Testis (tissue), 2 donors: ENCODE measurements at regions not wholly inside any gene's neighbourhood (a gene's known extent, or its start where the extent isn't known, plus 50 kb on each side); places are given as distances from the start of the nearest gene placed in this dataset.

ENCODE experiments used
- DNase-seq: peaks from one replicate; pipeline ENCODE4 v3.0.0-alpha.2; 2019
- H3K27ac ChIP-seq, 2 donors: fragments of 200-600 bp; sonication (generic); one replicate each; pipeline ENCODE4 v1.5.1; 2019
- H3K27me3 ChIP-seq: fragments of 200-600 bp; sonication (generic); one replicate; pipeline ENCODE4 v1.5.1; 2019
- H3K36me3 ChIP-seq: fragments of 200-600 bp; sonication (generic); one replicate; pipeline ENCODE4 v1.5.1; 2017; ENCODE audit warnings: low read depth; ENCODE audit errors: missing control alignments
- H3K4me1 ChIP-seq: fragments of 200-600 bp; sonication (generic); one replicate; pipeline ENCODE4 v1.5.1; 2019
- H3K4me3 ChIP-seq, 2 donors: fragments of 200-600 bp; sonication (generic); one replicate each; pipeline ENCODE4 v1.5.1; 2017 to 2019
- H3K9me3 ChIP-seq: fragments of 200-600 bp; sonication (generic); one replicate; pipeline ENCODE4 v1.5.1; 2017
- POLR2A ChIP-seq: fragments of 450-650 bp; IDR thresholded peaks from one replicate; pipeline ENCODE4 v1.6.1; 2017; ENCODE audit warnings: antibody characterized with exemption, mild to moderate bottlenecking, moderate library complexity
- WGBS, 2 donors: methylation state at CpG; one replicate each; pipeline ENCODE4 v1.1.5; 2018; 5-methylcytosine and 5-hydroxymethylcytosine counted together
- intact Hi-C: fragments of 100-400 bp; cut with DNase I; formaldehyde crosslinking; loops from one replicate; pipeline ENCODE4 v1.15.1; 2023; ENCODE audit warnings: low total_unique reads
- TF ChIP-seq, protein P1 (sequence below), 3 experiments: fragments of 450-650 bp in 2 of 3; fragments of 200-600 bp in 1 of 3; sonication (generic) in 1 of 3; IDR thresholded peaks; one replicate each; pipeline ENCODE4 v1.5.1; 2016 to 2019; ENCODE audit warnings: antibody characterized with exemption in 3 of 3, mild to moderate bottlenecking in 2 of 3, moderate library complexity in 1 of 3

- no peaks in the 10 kb centered on the region for H3K9me3 ChIP-seq
- TF ChIP-seq, protein P1, sequence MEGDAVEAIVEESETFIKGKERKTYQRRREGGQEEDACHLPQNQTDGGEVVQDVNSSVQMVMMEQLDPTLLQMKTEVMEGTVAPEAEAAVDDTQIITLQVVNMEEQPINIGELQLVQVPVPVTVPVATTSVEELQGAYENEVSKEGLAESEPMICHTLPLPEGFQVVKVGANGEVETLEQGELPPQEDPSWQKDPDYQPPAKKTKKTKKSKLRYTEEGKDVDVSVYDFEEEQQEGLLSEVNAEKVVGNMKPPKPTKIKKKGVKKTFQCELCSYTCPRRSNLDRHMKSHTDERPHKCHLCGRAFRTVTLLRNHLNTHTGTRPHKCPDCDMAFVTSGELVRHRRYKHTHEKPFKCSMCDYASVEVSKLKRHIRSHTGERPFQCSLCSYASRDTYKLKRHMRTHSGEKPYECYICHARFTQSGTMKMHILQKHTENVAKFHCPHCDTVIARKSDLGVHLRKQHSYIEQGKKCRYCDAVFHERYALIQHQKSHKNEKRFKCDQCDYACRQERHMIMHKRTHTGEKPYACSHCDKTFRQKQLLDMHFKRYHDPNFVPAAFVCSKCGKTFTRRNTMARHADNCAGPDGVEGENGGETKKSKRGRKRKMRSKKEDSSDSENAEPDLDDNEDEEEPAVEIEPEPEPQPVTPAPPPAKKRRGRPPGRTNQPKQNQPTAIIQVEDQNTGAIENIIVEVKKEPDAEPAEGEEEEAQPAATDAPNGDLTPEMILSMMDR (IDR thresholded peaks at IDR 0.05), result no peak
- TF ChIP-seq POLR2A, result no peak
- intact Hi-C loops, result no loop called here
- no peak for DNase-seq
- H3K36me3 ChIP-seq, result no peaks in the 10 kb centered on the region
- H3K4me3 ChIP-seq, result no peak overlapping the region
- H3K27me3 ChIP-seq, result no peaks in the 10 kb centered on the region
- no peaks in the 10 kb centered on the region for H3K4me1 ChIP-seq
- no peak overlapping the region for H3K27ac ChIP-seq
- WGBS, 2 donors, result 70 to 71% methylated on average over 4 of the region's 4 CpGs
Observed at GRCh38 chr10:111993872-111994426, 189.6 kb downstream of the GPAM start.

- no peak for TF ChIP-seq POLR2A
- TF ChIP-seq, protein P1 (IDR thresholded peaks at IDR 0.05), result no peak
- no peaks in the 10 kb centered on the region for H3K9me3 ChIP-seq
- H3K4me3 ChIP-seq, result no peak overlapping the region
- H3K27ac ChIP-seq, result no peak overlapping the region
- no peaks in the 10 kb centered on the region for H3K4me1 ChIP-seq
- intact Hi-C loops, result no loop called here
- WGBS, 2 donors, result 80 to 82% methylated on average over 2 of the region's 2 CpGs
- DNase-seq, result no peak
- no peaks in the 10 kb centered on the region for H3K27me3 ChIP-seq
- no peaks in the 10 kb centered on the region for H3K36me3 ChIP-seq
Observed at GRCh38 chr10:111996103-111996502, 187.5 kb downstream of the GPAM start.

- Histone ChIP-seq H3K27ac (no peak overlapping the region), H3K4me3 (no peak overlapping the region), H3K9me3 (no peaks in the 10 kb centered on the region), H3K4me1 (no peaks in the 10 kb centered on the region), H3K27me3 (no peaks in the 10 kb centered on the region), H3K36me3 (no peaks in the 10 kb centered on the region)
- TF ChIP-seq POLR2A, result no peak
- TF ChIP-seq, protein P1 (IDR thresholded peaks at IDR 0.05), result no peak
- no peak for DNase-seq
- intact Hi-C loops, result no loop called here
- WGBS, 2 donors, result 88 to 91% methylated on average over 7 of the region's 7 CpGs
Observed at GRCh38 chr10:111998728-111999127, 184.8 kb downstream of the GPAM start.

DNA sequence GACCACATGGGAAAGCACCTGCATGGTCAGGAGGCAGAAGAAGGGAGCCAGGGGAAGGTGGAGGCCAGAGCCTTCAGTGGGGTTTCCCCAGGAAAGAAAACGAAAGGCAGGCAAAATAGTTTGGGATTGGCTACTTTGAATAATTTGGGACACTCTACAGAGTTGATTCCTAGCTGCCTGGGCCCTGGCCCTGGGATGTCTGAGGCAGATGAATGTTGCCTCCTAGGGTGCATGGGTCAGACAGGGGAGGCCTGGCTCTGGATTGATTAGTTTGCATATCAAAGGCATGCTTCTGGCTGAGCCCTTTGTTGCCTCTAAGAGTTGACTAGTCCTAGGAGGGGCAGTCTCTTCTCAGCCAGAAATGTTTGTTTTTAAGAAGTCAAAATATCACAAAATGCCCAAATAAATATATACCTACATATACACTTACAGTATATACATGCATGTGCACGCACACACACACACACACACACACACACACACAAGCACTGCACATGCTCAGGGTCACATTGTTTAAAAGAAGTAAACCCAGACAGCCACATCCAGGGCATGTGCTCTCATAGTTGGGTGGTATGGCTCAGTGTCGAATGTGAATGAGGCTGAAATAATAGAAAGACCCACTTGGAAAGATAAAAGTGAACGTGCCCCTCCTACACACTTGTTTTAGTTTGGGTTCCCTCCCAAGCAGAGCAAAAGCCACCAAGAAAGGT is 184.2 kb downstream of the GPAM start:
- Histone ChIP-seq H3K4me3 (no peak overlapping the region), H3K9me3 (no peaks in the 10 kb centered on the region), H3K4me1 (no peaks in the 10 kb centered on the region), H3K27ac (no peak overlapping the region), H3K36me3 (no peaks in the 10 kb centered on the region), H3K27me3 (no peaks in the 10 kb centered on the region)
- DNase-seq, result no peak
- WGBS, 2 donors, result 66 to 70% methylated on average over 4 of the region's 4 CpGs
- TF ChIP-seq POLR2A, result no peak
- TF ChIP-seq, protein P1 (IDR thresholded peaks at IDR 0.05), result no peak
- intact Hi-C loops, result no loop called here

DNA sequence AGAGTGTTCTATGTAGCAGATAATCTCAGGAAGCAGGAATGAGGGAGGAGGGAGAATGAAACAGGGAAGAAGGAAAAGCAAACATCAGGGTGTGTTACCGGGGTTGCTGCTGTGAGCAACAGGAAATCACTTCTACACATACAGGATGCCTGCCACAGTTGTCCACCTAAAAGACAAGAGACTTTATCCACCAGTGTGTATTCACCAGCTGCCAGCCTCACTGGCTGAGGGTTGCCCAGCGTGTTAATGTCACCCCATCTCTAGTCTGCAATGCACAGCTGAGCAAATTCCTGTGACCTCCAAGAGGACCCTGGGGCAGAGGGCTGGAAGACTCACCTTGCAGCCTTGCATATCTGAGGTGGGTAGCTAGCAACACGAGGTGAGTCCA is 183.7 kb downstream of the GPAM start:
- intact Hi-C loops, result no loop called here
- no peak for TF ChIP-seq POLR2A
- TF ChIP-seq, protein P1 (IDR thresholded peaks at IDR 0.05), result no peak
- Histone ChIP-seq H3K36me3 (no peaks in the 10 kb centered on the region), H3K27ac (no peak overlapping the region), H3K4me1 (no peaks in the 10 kb centered on the region), H3K4me3 (no peak overlapping the region), H3K9me3 (no peaks in the 10 kb centered on the region), H3K27me3 (no peaks in the 10 kb centered on the region)
- no peak for DNase-seq
- 54 to 66% methylated on average over 3 of the region's 3 CpGs for WGBS, 2 donors
